ENCODE measurements at regions not wholly inside any gene's neighbourhood (a gene's known extent, or its start where the extent isn't known, plus 50 kb on each side); places are given as distances from the start of the nearest gene placed in this dataset.

DNA sequence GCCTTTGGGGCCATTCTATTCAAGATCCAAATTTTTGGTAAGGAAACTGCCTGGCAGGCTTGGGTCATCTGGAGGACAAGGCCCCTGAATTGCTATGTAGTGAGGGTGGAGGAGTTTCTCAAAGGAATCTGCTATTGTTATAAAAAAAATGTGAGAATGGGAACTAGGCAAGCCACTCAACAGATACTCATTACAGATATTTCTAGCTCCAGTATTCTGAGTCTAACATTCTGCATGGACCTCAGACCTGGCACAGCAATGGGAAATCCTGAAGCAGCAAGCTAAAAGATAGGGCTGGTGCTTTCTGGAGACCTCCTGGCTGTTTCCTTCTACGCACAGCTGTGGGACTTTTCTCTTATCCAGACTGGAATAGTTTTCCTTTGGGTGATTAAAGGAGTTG is 430.7 kb upstream of the RBMS3 start:
- WGBS, 3 donors = 74 to 90% (median 78%) methylated on average over 1 of the region's 1 CpG
- ATAC-seq (no peak), DNase-seq (no peak)
- Histone ChIP-seq H3K27ac (no peak overlapping the region), H3K36me3 (ENCODE audit: insufficient read depth in 1 of 2, low read depth in 1 of 2) (no peaks in the 10 kb centered on the region), H3K27me3 (ENCODE audit: insufficient read depth in 3 of 3, low read length in 2 of 3) (no peaks in the 10 kb centered on the region), H3K4me1 (no peaks in the 10 kb centered on the region), H3K4me3 (no peak overlapping the region), H3K9me3 (no peaks in the 10 kb centered on the region)
- intact Hi-C loops (cut with DNase I) = no loop called here
- TF ChIP-seq, protein P1, sequence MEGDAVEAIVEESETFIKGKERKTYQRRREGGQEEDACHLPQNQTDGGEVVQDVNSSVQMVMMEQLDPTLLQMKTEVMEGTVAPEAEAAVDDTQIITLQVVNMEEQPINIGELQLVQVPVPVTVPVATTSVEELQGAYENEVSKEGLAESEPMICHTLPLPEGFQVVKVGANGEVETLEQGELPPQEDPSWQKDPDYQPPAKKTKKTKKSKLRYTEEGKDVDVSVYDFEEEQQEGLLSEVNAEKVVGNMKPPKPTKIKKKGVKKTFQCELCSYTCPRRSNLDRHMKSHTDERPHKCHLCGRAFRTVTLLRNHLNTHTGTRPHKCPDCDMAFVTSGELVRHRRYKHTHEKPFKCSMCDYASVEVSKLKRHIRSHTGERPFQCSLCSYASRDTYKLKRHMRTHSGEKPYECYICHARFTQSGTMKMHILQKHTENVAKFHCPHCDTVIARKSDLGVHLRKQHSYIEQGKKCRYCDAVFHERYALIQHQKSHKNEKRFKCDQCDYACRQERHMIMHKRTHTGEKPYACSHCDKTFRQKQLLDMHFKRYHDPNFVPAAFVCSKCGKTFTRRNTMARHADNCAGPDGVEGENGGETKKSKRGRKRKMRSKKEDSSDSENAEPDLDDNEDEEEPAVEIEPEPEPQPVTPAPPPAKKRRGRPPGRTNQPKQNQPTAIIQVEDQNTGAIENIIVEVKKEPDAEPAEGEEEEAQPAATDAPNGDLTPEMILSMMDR (IDR thresholded peaks at IDR 0.05) = no peak

GRCh38 chr3:28853830-28854229 is 427.0 kb upstream of the RBMS3 start:
- DNase-seq (no peak), ATAC-seq (no peak)
- intact Hi-C loops (cut with DNase I) = no loop called here
- Histone ChIP-seq H3K36me3 (ENCODE audit: insufficient read depth in 1 of 2, low read depth in 1 of 2) (no peaks in the 10 kb centered on the region), H3K27ac (no peak overlapping the region), H3K4me3 (no peak overlapping the region), H3K27me3 (ENCODE audit: insufficient read depth in 3 of 3, low read length in 2 of 3) (no peaks in the 10 kb centered on the region), H3K4me1 (no peaks in the 10 kb centered on the region), H3K9me3 (no peaks in the 10 kb centered on the region)
- TF ChIP-seq, protein P1 (IDR thresholded peaks at IDR 0.05) = no peak
- WGBS, 3 donors = 44 to 52% (median 46%) methylated on average over 1 of the region's 1 CpG

GRCh38 chr3:28856796-28857195 is 424.1 kb upstream of the RBMS3 start:
- TF ChIP-seq, protein P1 (IDR thresholded peaks at IDR 0.05) = no peak
- 75 to 86% (median 82%) methylated on average over 3 of the region's 3 CpGs for WGBS, 3 donors
- Histone ChIP-seq H3K27me3 (ENCODE audit: insufficient read depth in 3 of 3, low read length in 2 of 3) (no peaks in the 10 kb centered on the region), H3K4me1 (no peaks in the 10 kb centered on the region), H3K9me3 (no peaks in the 10 kb centered on the region), H3K27ac (no peak overlapping the region), H3K36me3 (ENCODE audit: insufficient read depth in 1 of 2, low read depth in 1 of 2) (no peaks in the 10 kb centered on the region), H3K4me3 (no peak overlapping the region)
- intact Hi-C loops (cut with DNase I) = no loop called here
- ATAC-seq (no peak), DNase-seq (no peak)

- H3K27me3 ChIP-seq (ENCODE audit: insufficient read depth in 3 of 3, low read length in 2 of 3) = no peaks in the 10 kb centered on the region
- peaks cover 5% of the 10 kb centered on the region for H3K4me1 ChIP-seq
- ATAC-seq (no peak), DNase-seq (no peak)
- intact Hi-C loops (cut with DNase I) = no loop called here
- H3K9me3 ChIP-seq = no peaks in the 10 kb centered on the region
- no peak overlapping the region for H3K27ac ChIP-seq
- H3K36me3 ChIP-seq (ENCODE audit: insufficient read depth in 1 of 2, low read depth in 1 of 2) = no peaks in the 10 kb centered on the region
- H3K4me3 ChIP-seq = no peak overlapping the region
- TF ChIP-seq, protein P1 (IDR thresholded peaks at IDR 0.05) = no peak
Observed at GRCh38 chr3:28859897-28860296, 421.0 kb upstream of the RBMS3 start.

DNA sequence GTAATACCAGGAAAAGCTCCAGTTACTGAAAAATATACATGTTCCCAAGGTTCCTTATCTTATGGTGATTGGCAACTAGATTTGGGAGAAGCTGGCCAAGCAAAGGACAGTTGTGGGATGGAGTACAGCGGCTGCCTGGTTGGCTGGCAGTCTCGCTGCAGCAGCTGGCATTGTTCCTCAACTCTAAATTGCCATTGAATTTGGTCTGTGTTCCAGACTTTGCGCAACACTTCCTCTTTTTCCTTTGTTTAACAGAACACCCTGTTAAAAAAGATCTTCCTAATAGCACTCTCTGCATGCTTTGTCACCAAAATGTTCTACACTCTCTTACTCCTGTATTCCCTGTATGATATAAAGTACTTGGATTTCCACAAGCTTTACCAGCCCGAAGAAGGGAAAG is 420.6 kb upstream of the RBMS3 start:
- TF ChIP-seq, protein P1 (IDR thresholded peaks at IDR 0.05) = no peak
- WGBS, 3 donors = 15 to 34% (median 24%) methylated on average over 4 of the region's 4 CpGs
- DNase-seq (peak; percentile 34 to 67), ATAC-seq (peak; percentile 31 to 79 (median 58))
- Histone ChIP-seq H3K9me3 (no peaks in the 10 kb centered on the region), H3K27ac (no peak overlapping the region), H3K4me3 (no peak overlapping the region), H3K4me1 (peaks cover 5% of the 10 kb centered on the region), H3K36me3 (ENCODE audit: insufficient read depth in 1 of 2, low read depth in 1 of 2) (no peaks in the 10 kb centered on the region), H3K27me3 (ENCODE audit: insufficient read depth in 3 of 3, low read length in 2 of 3) (no peaks in the 10 kb centered on the region)
- intact Hi-C loops (cut with DNase I) = no loop called here

Data from psoas muscle (tissue), 7 donors.